HepG2 (cell line): ENCODE measurements at regions not wholly inside any gene's neighbourhood (a gene's known extent, or its start where the extent isn't known, plus 50 kb on each side); places are given as distances from the start of the nearest gene placed in this dataset.

Experiments used
- ATAC-seq: fragments of 200-7000 bp; cut with Tn5 transposase; 3 replicates; pipeline ENCODE4 v1.9.1; 2020; ENCODE audit warnings: mild to moderate bottlenecking, moderate library complexity
- BruUV-seq: library from RNA; stranded (reverse); fragments of 400-500 nt; replicated peaks from 2 replicates; lab custom pipeline; 2021; lab: Mats Ljungman, UMichigan
- CTCF ChIA-PET: fragments of 300-600 bp; formaldehyde crosslinking; extraction: SDS; loops from one replicate; lab custom pipeline; 2021; ENCODE audit warnings: low total read pairs, inconsistent platforms, low intra/inter-chr PET ratio; lab: Yijun Ruan, JAX
- POLR2A ChIA-PET: fragments of 350-600 bp; sonication (Branson Sonifier 250); formaldehyde crosslinking; loops from one replicate; lab custom pipeline; 2020; ENCODE audit warnings: antibody characterized with exemption, inconsistent platforms; lab: Yijun Ruan, JAX
- DNase-seq: peaks from one replicate; pipeline ENCODE4 v3.0.0-alpha.2; 2015; ENCODE audit warnings: low spot score
- FAIRE-seq: peaks from 3 replicates; lab custom pipeline; 2011; peaks lifted over from hg19 to GRCh38; lab: Jason Lieb, UNC
- H2AFZ ChIP-seq: one replicate; pipeline ENCODE4 v1.6.1; 2011; ENCODE audit warnings: low read length, inconsistent platforms
- H3K27ac ChIP-seq: fragments of 300-600 bp; 3 replicates; pipeline ENCODE4 v1.8.0; 2011; ENCODE audit warnings: mixed run types, mild to moderate bottlenecking, mixed read lengths, low read length, inconsistent platforms; ENCODE audit not compliant: insufficient read depth; ENCODE audit errors: extremely low read length
- H3K27me3 ChIP-seq, 2 experiments: fragments of 200-600 bp in 1 of 2; 2 replicates in 1 of 2; 3 replicates in 1 of 2; pipeline versions ENCODE4 v1.6.0 to v1.8.0; 2011; ENCODE audit warnings: low read length in 2 of 2, mild to moderate bottlenecking in 2 of 2, moderate library complexity in 2 of 2, inconsistent platforms in 1 of 2; ENCODE audit not compliant: insufficient read depth in 2 of 2, control insufficient read depth in 1 of 2
- H3K36me3 ChIP-seq, 2 experiments: fragments of 200-600 bp in 1 of 2; replicated peaks in 1 of 2; 2 replicates in 1 of 2; 3 replicates in 1 of 2; pipeline versions ENCODE4 v1.5.1 to v1.8.0; 2011; ENCODE audit warnings: low read length in 2 of 2, inconsistent platforms in 1 of 2; ENCODE audit not compliant: insufficient read depth in 2 of 2, control insufficient read depth in 1 of 2
- H3K4me1 ChIP-seq: 2 replicates; pipeline ENCODE4 v1.5.1; 2012; ENCODE audit warnings: low read length, inconsistent platforms; ENCODE audit not compliant: insufficient read depth
- H3K4me2 ChIP-seq: 2 replicates; pipeline ENCODE4 v1.6.0; 2011; ENCODE audit warnings: low read depth, low read length, inconsistent platforms
- H3K4me3 ChIP-seq, 3 experiments: fragments of 200-600 bp in 1 of 3; sonication (generic), shearing (Covaris generic) in 1 of 3; replicated peaks in 1 of 3; 2 replicates each; pipeline ENCODE4 v1.5.1; 2011 to 2016; ENCODE audit warnings: low read length in 3 of 3, inconsistent platforms in 2 of 3, low read depth in 2 of 3, mild to moderate bottlenecking in 2 of 3, control low read depth in 1 of 3, mixed read lengths in 1 of 3; ENCODE audit not compliant: insufficient read depth in 1 of 3
- H3K79me2 ChIP-seq: one replicate; pipeline ENCODE4 v1.6.1; 2011; ENCODE audit warnings: low read length, inconsistent platforms; ENCODE audit not compliant: insufficient read depth
- H3K9ac ChIP-seq: 2 replicates; pipeline ENCODE4 v1.6.0; 2011; ENCODE audit warnings: mild to moderate bottlenecking, low read depth, low read length, inconsistent platforms; ENCODE audit not compliant: insufficient read depth
- H3K9me3 ChIP-seq: 2 replicates; pipeline ENCODE4 v1.5.1; 2012; ENCODE audit warnings: mild to moderate bottlenecking, low read length
- H4K20me1 ChIP-seq: 2 replicates; pipeline ENCODE4 v1.6.0; 2011; ENCODE audit warnings: inconsistent platforms, mild to moderate bottlenecking, low read length, moderate library complexity; ENCODE audit not compliant: insufficient read depth
- CHD4 ChIP-seq: fragments of 200-600 bp; sonication (generic); IDR thresholded peaks from 2 replicates; pipeline ENCODE4 v1.7.0; 2017; ENCODE audit warnings: mild to moderate bottlenecking, low read length, borderline replicate concordance
- CREB1 ChIP-seq, 2 experiments: fragments of 450-650 bp in 1 of 2; IDR thresholded peaks; 2 replicates each; pipeline ENCODE4 v1.6.1; 2016 to 2017; ENCODE audit warnings: control low read depth in 1 of 2, mild to moderate bottlenecking in 1 of 2, missing compliant biosample characterization in 1 of 2, missing genetic modification characterization in 1 of 2
- FOXA1 ChIP-seq, 2 experiments: fragments of 450-650 bp in 1 of 2; sonication (generic) in 1 of 2; formaldehyde crosslinking in 1 of 2; IDR thresholded peaks; 2 replicates each; pipeline versions ENCODE4 v1.4.0 to v1.6.1; 2016 to 2020; ENCODE audit warnings: missing genetic modification reagents in 1 of 2
- PHF8 ChIP-seq: sonication (generic); formaldehyde crosslinking; IDR thresholded peaks from 2 replicates; pipeline ENCODE4 v1.5.0; 2020; ENCODE audit warnings: missing genetic modification reagents
- RARA ChIP-seq: IDR thresholded peaks from 2 replicates; pipeline ENCODE4 v1.6.1; 2016; ENCODE audit warnings: missing genetic modification reagents, missing compliant biosample characterization
- SP5 ChIP-seq: IDR thresholded peaks from 2 replicates; pipeline ENCODE4 v1.6.1; 2016; ENCODE audit warnings: low read depth, borderline replicate concordance
- ZNF883 ChIP-seq: sonication (generic); formaldehyde crosslinking; IDR thresholded peaks from 2 replicates; pipeline ENCODE4 v1.5.1; 2020; ENCODE audit warnings: mild to moderate bottlenecking, missing genetic modification reagents; ENCODE audit errors: not compliant biosample characterization
- WGBS: methylation state at CpG from one replicate; pipeline ENCODE4 v1.1.6; 2017; ENCODE audit warnings: low lambda C conversion rate; 5-methylcytosine and 5-hydroxymethylcytosine counted together
- in situ Hi-C: cut with HindIII; loops from 2 replicates; pipeline ENCODE4 v1.10.0; 2017; ENCODE audit warnings: low pct_unique_long_range_greater_than_20kb; ENCODE audit not compliant: extremely low pct_ligation_motif_present
- intact Hi-C: fragments of 100-400 bp; cut with micrococcal nuclease; formaldehyde crosslinking; loops from one replicate; pipeline ENCODE4 v1.10.0; 2022; ENCODE audit not compliant: unreplicated experiment
- TF ChIP-seq, protein P1 (sequence below): sonication (generic); formaldehyde crosslinking; IDR thresholded peaks from 2 replicates; pipeline ENCODE4 v1.9.0; 2021; ENCODE audit warnings: missing genetic modification reagents, mild to moderate bottlenecking, borderline replicate concordance
- TF ChIP-seq, protein P2 (sequence below), 2 experiments: sonication (generic) in 1 of 2; formaldehyde crosslinking in 1 of 2; IDR thresholded peaks; 2 replicates each; pipeline versions ENCODE4 v1.4.0 to v1.6.1; 2016 to 2020; ENCODE audit warnings: borderline replicate concordance in 1 of 2, low read depth in 1 of 2, mild to moderate bottlenecking in 1 of 2, missing genetic modification reagents in 1 of 2
- TF ChIP-seq, protein P3 (sequence below): sonication (generic); formaldehyde crosslinking; conservative IDR thresholded peaks from 2 replicates; pipeline ENCODE4 v1.4.0; 2020; ENCODE audit warnings: missing genetic modification reagents

DNA sequence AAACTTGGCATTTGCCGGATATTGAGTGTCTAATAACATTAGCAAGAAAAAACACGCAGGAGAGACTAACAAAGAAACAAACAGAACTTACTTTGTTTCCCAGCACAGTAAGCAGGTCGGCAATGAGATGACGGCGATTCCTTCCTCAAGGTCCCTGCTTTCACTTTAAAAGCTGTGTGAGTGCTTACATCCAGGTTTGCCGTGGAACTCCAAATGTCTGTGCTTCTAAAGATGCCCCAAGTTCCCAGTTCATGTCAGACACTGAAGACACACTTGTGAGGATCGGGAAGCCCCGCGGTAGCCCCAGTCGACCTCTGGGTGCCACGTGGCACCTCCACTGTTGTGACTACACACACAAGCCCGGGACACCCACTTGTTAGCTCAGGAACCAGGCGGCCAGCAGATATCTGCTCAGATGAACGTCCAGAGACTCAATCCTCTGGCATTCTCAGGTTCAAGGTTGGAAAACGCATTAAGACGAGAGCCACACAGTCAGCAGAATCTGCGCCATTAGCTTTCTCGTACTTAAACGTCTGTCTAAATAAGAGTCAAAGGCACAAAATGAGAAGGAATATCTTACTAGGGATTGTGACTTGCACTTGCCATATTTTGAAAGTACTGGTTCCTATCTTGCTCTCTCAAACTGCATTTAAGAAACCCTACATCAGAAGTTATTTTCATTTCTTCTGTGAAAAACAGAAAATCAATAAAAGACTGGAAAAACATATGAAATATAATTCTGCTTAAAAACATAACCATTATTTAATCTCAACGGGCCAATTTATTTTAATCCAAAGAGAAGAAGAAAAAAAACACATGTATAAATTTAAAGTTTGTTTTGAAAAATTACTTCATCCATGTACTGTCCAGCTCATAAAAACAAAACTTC is 207.6 kb upstream of the KLF14 start:
- peak; percentile 91 for ATAC-seq
- no peaks in the 10 kb centered on the region for H3K9me3 ChIP-seq
- FAIRE-seq = peak; percentile 72
- H3K4me2 ChIP-seq = peak overlapping the region; percentile 82
- in situ Hi-C loops (no loop called here), intact Hi-C loops (loop anchor here (1.0 to 5.0 kb wide), 2 partner anchors 44 to 56 kb away; no protein-coding TSS in a partner anchor)
- H4K20me1 ChIP-seq = no peaks in the 10 kb centered on the region; the same call in 1 of the 2 replicates
- H3K36me3 ChIP-seq = peaks cover 3 to 6% of the 10 kb centered on the region in 2 experiments; a peak in 3 of 5 replicates
- H3K4me1 ChIP-seq = peaks cover 81% of the 10 kb centered on the region
- H3K27me3 ChIP-seq = no peaks in the 10 kb centered on the region
- H3K79me2 ChIP-seq = peaks cover 69% of the 10 kb centered on the region
- CTCF ChIA-PET = no interaction called here
- no peak overlapping the region for H2AFZ ChIP-seq
- POLR2A ChIA-PET = interaction anchor here (0.8 to 1.8 kb wide), 10 partner anchors 10 to 56 kb away, joined by 3 to 13 read pairs (median 6); no protein-coding TSS in a partner anchor
- 3% methylated on average over 13 of the region's 20 CpGs for WGBS
- H3K4me3 ChIP-seq = peak overlapping the region; percentile 51 to 69 (median 68)
- DNase-seq = peak; percentile 75
- BruUV-seq = TSS peak; percentile 73
- peak overlapping the region; percentile 90 for H3K27ac ChIP-seq
- H3K9ac ChIP-seq = peak overlapping the region; percentile 76
- TF ChIP-seq, protein P1, sequence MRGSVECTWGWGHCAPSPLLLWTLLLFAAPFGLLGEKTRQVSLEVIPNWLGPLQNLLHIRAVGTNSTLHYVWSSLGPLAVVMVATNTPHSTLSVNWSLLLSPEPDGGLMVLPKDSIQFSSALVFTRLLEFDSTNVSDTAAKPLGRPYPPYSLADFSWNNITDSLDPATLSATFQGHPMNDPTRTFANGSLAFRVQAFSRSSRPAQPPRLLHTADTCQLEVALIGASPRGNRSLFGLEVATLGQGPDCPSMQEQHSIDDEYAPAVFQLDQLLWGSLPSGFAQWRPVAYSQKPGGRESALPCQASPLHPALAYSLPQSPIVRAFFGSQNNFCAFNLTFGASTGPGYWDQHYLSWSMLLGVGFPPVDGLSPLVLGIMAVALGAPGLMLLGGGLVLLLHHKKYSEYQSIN (CRISPR knock-in tag) = no peak
- peak; percentile 30 for TF ChIP-seq ZNF883 (CRISPR knock-in tag)
- peak; percentile 32; the same call in 1 of the 2 replicates for TF ChIP-seq PHF8 (CRISPR knock-in tag)
- TF ChIP-seq, protein P2, sequence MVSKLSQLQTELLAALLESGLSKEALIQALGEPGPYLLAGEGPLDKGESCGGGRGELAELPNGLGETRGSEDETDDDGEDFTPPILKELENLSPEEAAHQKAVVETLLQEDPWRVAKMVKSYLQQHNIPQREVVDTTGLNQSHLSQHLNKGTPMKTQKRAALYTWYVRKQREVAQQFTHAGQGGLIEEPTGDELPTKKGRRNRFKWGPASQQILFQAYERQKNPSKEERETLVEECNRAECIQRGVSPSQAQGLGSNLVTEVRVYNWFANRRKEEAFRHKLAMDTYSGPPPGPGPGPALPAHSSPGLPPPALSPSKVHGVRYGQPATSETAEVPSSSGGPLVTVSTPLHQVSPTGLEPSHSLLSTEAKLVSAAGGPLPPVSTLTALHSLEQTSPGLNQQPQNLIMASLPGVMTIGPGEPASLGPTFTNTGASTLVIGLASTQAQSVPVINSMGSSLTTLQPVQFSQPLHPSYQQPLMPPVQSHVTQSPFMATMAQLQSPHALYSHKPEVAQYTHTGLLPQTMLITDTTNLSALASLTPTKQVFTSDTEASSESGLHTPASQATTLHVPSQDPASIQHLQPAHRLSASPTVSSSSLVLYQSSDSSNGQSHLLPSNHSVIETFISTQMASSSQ (IDR thresholded peaks at IDR 0.05; ENCODE audit: low read depth) = no peak
- TF ChIP-seq, protein P2 (CRISPR knock-in tag; IDR thresholded peaks at IDR 0.05; ENCODE audit: borderline replicate concordance) = 0 out of 2 replicates have a peak, but pooled peaks have one; percentile 34
- peak; percentile 55 for TF ChIP-seq RARA (CRISPR knock-in tag)
- no peak for TF ChIP-seq CREB1 (IDR thresholded peaks at IDR 0.05)
- TF ChIP-seq CREB1 (CRISPR knock-in tag; IDR thresholded peaks at IDR 0.05) = no peak
- 0 out of 2 replicates have a peak, but pooled peaks have one; percentile 15 for TF ChIP-seq SP5 (CRISPR knock-in tag)
- TF ChIP-seq FOXA1 (IDR thresholded peaks at IDR 0.05) = no peak
- 0 out of 2 replicates have a peak, but pooled peaks have one; percentile 11 for TF ChIP-seq FOXA1 (CRISPR knock-in tag; IDR thresholded peaks at IDR 0.05)
- TF ChIP-seq, protein P3, sequence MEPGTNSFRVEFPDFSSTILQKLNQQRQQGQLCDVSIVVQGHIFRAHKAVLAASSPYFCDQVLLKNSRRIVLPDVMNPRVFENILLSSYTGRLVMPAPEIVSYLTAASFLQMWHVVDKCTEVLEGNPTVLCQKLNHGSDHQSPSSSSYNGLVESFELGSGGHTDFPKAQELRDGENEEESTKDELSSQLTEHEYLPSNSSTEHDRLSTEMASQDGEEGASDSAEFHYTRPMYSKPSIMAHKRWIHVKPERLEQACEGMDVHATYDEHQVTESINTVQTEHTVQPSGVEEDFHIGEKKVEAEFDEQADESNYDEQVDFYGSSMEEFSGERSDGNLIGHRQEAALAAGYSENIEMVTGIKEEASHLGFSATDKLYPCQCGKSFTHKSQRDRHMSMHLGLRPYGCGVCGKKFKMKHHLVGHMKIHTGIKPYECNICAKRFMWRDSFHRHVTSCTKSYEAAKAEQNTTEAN (CRISPR knock-in tag) = peak; percentile 36; the same call in 1 of the 2 replicates
- TF ChIP-seq CHD4 = peak; percentile 49; the same call in 1 of the 2 replicates
